KG1 (cell line): ENCODE measurements at regions not wholly inside any gene's neighbourhood (a gene's known extent, or its start where the extent isn't known, plus 50 kb on each side); places are given as distances from the start of the nearest gene placed in this dataset.

Experiments
- DNase-seq: peaks from one replicate; lab custom pipeline; 2025; lab: John Stamatoyannopoulos, UW

DNA sequence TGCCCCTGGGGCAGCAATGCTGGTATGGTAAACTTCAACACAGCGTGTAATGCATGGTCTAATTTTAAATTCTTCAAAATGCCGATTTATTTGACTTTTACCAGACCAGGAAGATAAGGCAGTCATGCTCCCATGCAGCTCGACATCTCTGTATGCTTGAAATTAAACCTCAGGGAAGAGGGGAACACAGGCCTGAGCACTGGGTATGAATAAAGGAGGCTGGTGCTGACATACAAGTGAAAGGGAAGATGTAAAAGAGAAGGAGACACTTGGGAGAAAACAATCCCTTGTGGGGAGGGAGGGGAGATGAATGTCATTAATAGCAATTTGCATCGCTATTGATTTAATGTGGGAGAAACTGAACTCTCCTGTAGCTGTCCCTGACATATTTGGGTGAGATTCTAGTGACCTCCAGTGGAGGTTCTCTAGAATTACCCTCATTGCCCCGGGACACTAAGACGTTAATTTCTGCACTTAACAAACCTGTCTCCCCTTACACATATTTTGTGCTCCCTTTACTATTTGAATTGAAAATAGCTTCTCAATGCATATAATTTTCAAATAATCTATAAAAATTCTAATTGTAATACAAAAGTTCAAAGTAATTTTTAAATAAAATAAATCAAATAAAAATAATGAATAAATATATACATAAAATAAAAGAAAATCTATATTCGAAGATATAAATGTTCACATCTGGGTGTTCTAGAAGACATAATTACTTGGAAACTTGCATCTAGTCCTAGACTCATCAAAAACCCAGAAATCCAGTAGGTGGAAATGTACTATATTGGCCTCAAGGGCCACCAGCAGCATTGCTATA, 283.1 kb downstream of the LMX1A start:
- no peak for DNase-seq

DNA sequence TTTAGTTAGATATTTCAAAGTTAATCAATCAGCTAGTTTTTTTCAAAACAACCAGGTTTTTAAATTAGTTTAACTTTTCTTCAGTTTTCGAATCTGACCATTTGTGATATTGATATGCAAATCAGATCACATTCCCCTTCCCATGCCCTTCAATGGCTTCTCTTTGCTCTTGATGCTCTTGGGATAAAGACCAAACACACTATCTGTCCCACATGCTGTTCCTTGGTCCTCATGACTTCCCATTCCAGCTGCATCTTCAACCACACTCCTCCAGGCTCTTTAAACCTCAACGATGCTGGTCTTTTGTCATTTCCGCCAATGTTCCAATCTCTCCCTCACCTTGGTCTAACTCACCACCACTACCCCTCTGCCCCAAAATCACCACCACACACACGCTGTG, 285.8 kb downstream of the LMX1A start:
- DNase-seq, result no peak

DNA sequence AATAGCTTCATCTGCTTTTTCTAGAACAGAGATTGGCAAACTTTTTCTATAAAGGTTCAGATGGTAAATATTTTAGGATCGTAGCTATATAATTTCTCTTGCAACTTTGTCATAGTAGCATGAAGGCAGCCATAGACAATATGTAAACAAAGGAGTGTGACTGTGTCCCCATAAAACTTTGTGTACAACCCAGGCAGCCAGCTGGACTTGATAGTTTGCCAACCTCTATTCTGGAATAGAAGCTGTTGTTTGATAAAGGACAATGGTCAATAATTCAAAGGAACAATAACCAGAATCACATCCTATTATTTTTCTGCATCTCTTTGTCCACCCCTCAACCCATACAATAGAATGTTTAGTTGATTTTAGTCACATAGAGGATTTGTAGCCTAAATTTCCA, 286.7 kb downstream of the LMX1A start:
- DNase-seq, result no peak

DNA sequence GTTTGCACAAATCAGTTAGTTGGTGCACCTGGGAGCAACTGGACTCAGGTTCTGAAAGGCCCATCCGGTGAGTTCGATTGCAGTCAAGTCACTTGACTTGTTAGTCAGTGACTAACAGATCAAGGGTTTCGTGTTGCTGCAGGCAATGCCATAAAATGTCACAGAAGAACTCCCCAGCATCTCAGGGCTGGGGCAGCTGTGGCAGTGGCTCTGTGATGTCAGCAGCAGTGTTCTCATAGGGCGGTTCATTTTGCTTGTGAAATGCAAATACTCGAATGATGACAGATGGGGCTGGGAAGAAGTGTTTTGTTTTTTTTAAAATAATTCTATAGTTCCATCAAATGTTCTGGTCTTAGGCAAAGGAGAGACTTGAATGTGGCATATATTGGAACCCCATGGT, 287.8 kb downstream of the LMX1A start:
- no peak for DNase-seq

DNA sequence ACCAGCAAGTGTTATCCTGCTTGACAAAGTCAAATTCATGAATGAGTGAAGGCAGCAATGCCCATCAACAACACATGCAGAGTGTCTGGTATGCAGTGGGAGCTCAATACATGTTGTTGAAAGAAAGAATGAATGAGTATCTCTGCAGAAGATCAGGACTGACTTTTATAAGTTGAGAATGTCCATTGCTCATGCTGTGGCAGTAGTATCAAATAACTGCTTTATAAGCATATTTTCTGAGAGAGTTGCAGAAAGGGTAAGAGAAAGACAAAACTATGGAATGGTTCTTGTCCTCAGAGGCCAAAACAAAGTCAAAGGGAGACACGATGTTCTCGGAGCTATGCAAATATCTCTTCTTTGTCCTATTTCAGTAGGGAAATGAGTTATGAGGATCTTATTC, 288.7 kb downstream of the LMX1A start:
- no peak for DNase-seq

DNA sequence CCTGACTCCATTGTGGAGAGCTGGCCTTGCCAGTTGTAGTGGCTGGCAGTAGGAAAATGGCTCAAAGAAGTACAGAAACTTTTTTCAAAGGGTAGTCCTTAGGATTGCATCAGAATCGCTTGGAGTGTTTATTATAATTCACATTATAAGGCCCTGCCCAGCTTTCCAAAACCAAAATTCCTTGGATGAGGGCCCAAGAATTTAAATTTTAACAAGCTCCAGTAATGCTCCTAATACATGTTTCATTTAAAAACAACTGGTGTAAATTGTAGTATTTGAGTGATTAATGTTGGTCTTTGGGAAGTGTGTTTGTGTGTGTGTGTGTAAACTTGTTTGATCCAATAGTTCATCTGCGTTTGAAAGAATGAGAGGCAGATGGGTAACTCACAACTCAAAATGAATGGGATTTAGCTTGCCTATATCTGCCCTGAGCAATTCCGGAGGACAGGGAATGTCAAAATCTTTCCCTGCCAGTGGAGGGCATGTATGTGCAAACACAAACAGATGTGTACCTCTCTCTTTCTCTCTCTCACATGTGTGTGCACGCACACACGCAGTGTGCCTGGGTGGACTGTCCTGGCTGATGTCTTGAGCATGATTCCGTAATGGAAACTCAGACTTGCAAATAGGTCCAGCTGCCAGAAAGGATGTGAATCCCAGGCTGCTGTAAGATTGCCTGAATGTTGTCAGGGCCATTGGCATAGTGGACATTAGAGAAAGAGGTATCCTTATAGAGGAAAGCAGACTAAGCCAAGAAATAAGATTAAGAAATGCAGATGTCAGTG, 293.1 kb downstream of the LMX1A start:
- DNase-seq, result no peak

DNA sequence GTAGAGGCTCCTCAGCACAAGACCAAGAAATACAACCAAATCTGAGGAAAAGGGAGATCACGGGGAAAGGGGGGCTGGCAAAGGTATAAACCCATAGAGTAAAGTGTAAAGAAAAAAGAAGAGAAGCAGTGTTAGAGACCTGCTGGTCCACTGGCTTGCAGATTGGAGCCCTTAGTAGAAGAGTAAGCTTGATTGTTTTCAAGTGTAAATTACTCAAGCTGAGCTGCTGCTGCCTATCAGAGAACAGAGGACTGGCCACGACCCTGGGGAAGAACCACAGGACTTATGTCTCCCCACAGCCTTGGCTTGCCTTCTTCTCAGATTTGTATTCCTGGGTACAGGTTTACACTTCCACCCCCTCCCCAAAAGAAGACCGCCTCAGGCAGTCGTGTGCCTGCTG, 294.2 kb downstream of the LMX1A start:
- DNase-seq, result no peak

DNA sequence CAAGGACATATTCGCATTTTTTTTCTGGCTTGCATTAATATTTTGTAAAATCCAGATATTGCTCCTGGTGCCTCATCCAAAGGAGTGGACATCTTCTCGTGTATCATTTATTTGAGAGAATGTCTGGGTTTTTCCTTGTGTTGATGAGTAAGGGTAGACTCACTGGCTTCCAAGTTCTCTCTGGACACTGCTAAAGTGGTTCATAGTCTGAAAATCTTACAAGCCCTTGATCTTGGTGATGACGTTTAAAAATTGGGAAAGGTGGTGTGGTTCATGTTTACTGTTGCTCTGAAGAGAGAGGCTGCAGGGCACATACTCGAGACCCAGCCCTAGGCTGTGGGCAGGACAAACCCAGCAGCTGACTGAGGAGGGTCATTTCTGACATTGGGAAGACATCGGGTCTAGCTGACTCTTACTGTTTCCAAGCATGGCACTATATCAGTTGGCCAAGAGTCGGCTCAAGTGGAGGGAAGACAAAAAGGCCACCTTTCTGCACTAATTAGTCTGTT, 296.2 kb downstream of the LMX1A start:
- no peak for DNase-seq

DNA sequence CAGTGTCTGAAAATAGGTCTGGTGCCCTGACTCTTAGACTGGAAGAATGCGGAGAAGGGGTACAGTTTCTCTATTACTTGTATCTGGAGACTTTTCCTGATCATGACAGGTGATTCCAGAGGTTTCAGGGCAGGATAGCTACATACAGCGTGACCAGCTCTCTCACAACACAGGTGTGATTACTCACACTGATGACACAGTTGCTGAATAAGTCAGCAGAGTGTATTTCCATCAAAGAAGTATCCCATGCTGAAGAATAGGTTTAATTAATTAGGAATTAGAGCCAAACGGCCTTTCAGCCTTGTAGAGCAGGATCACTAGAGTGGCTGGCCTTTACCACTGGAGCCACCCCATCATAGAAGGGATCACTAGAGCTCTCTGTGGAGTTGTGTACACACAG, 298.6 kb downstream of the LMX1A start:
- no peak for DNase-seq

DNA sequence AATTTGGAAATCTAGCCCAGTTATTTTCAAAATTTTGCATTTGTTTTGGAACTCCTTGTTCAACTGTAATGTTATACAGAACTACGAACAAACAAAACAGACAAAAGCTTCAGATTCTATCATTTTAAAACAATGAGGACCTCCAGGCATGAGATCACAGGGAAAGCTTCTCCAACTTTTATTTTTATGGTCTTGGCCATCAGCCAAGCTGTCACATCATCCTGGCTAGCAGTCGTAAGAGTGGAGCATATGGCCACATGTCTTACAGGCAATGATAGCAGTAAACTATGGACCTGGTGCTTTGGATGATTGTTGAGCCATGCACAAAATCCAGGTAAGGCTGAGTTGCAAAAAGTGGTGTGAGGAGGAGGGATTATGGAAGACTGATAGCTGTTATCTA, 299.6 kb downstream of the LMX1A start:
- DNase-seq, result no peak

DNA sequence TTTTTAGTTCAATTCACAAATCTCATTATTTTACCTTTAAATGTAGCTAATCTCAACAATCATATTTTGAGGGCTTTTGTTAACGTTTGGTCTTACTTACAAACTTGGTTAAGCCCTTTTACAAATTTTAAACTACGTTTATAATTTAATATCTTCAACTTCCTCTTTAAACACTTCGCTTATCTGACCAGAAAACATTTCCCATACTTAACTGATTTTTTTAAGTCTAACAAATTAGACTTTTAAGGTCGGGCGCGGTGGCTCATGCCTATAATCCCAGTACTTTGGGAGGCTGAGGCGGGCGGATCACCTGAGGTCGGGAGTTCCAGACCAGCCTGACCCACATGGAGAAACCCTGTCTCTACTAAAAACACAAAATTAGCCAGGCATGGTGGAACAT, 300.9 kb downstream of the LMX1A start:
- no peak for DNase-seq

DNA sequence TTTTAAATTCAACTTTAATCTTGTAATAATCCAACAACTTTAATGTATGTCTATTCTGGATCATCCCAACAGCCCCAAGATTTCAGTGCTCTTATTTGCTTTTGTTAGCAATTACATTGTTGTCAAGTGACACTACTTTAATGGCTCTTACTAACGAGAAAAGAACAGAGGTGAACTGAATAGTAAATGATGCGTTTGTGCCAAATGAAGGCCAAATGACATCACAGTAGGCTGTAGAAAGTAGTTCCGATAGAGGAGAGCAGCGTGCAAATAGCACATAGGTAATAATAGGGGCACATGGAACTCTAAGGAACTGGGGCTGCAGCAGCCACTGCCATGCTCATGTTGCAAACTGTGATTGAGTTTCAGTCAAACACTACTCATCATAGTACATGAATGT, 301.9 kb downstream of the LMX1A start:
- no peak for DNase-seq

DNA sequence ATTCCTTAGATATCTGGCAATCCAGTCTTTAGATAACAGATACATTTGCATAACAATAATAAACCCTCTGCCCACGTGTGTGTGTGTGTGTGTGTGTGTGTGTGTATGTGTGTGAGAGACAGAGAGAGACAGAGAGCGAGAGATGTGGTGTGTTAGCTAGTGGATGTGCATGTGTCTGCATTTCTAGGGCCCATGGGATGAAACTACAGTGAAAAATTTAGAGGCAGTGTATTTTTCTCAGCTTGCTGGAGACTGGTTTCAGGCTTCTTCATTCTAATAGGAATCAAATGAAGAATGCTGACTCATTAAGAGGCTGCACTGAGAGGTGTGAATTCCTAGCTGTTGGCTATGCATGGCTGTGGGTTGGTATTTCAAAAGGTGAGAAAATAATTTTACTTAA, 303.2 kb downstream of the LMX1A start:
- DNase-seq, result no peak

DNA sequence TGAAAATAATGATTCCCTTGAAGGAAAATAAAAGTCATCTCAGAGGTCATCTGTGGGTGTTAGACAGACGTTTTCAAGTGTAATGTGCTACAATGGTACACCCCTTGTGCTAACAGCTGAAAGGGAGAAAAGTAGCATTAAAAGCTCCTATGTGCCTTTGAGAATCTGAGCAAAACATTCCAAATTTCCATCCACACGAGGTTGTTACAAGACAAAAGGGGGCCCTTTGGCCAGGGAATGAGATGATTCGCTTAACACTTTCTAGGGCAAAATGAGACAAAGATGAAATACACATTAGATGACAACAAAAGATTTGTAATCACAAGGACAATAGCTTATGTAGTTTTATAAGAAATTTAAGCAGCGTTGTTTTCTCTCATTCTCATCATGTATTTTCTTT, 303.6 kb downstream of the LMX1A start:
- DNase-seq, result no peak

DNA sequence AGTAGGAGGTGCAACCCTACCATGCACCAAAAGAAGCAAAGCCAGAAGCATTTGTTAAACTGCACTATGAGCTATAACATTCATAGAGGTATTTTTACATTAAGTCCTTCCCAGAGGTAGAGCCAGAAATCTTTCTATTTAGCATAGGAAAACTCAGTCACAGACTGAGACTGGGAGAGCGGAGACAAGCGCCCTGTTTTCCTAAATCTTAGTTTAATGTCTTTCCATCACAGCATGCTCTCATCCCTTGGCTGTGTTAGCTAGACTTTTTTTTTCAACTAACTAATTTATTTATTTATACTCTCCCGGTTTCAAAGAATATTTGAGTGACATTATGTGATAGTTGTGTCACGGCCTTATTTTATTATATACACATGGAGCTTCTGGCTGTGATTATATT, 304.1 kb downstream of the LMX1A start:
- DNase-seq, result no peak

DNA sequence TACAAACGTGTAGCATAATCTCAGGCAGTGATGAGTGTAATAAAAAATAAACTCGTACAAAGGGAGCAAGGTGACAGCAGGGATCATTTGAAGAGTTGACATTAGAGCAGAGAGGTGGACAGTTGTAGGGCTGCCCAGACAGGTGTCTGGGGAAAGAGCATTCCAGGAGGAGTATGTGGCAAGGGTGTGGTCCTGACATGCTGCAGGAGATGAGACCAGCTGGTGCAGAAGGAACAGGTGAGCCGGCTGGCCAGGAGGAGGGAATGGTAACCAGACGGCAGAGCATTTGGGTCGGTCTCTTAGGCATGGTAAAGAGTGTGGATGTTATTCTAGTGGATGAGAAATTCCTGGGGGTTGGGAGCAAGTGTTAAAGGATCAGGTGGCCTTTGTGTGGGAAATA, 306.3 kb downstream of the LMX1A start:
- DNase-seq, result no peak

DNA sequence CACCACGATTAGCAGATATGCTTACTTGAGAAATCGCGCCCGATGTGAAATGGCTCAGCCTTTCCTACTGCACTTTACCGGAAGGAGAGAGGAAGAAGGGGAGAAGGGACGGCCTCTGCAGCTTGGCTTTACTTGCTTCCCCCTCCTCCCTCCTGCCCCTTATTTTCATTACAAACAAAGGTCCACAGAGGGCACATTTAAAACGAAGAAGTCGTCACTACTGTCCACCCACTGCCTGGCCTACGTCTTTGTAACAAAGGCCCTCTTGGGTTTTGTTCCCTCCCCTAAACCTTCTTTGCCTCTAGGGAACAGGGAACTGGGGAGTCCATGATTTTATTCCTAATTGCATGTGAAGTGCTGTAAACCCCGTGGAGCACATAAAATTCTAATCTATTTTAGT, 308.5 kb downstream of the LMX1A start:
- DNase-seq, result no peak

DNA sequence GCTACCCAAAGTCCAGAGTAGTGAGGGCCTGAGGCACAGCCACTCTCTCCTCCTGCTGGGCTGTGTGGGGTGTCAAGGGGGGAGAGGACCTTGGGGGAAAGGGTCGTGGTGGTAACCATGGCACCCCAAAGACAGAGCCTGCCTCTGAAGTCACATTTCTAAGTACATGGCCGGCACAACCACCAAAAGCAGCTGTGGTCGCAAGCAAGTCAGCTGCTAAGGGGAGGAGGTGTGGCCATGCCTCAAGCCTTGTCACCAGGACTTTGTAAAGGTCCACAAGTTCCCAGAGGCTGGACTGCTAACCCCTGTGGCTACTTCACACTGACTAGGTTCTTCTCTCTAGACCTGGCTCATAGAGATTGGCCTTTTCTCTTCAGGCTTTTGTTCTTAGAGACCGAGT, 310.6 kb downstream of the LMX1A start:
- no peak for DNase-seq

DNA sequence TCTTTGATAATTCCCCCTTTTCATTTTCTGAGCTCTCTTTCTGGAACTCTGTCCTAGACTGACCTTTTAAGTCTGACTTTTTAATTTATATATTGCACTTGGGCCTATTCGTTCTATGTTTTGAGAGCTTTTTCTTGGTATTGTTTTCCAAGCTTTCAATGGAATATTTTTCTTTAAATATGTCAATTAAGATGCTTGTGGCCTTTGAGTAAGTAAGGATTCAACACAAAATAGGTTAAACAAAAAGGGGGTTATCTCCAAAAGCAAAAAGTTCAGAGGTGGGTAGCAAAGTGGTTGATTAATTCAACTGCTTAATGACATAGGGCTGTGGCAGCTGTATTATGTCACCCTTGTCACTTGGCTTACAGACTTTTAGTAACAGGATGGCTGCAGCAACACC, 315.9 kb downstream of the LMX1A start:
- DNase-seq, result no peak

DNA sequence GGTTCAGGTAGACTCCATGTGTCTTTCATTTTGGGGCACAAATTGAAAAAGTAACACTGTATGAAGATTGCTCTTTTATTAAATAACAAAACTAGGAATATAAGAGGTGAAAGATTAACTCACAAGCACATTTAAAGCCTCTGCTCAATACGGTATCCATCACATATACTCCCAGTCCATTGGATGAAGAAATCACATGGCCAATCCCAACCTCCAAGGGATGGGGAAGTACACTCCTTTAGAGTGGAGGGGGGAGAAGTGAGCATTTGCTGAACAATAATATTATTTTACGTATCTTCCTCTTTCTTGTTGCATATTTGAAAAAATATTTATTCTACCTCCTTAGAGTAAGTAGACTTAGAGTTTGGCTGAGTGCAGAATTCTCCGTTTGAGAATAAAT, 316.5 kb downstream of the LMX1A start:
- no peak for DNase-seq

DNA sequence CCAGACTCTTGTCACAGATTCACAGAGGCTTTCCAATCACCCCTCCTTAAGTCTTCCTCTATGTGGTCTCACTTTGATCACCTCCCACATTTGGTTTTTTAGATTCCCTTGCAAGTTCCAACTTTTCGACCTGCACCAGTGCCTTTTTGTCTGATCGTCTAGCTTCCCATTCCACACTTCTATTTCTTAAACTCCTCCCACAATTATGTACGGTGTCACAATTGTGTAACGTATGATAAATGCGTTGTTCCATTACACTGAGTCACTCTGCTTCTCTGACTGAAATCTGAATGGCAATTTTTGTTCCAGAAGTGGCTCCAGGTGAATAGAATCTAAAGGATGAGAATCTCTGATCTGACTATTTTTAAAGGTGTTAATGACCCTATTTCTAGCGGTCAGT, 320.1 kb downstream of the LMX1A start:
- no peak for DNase-seq

DNA sequence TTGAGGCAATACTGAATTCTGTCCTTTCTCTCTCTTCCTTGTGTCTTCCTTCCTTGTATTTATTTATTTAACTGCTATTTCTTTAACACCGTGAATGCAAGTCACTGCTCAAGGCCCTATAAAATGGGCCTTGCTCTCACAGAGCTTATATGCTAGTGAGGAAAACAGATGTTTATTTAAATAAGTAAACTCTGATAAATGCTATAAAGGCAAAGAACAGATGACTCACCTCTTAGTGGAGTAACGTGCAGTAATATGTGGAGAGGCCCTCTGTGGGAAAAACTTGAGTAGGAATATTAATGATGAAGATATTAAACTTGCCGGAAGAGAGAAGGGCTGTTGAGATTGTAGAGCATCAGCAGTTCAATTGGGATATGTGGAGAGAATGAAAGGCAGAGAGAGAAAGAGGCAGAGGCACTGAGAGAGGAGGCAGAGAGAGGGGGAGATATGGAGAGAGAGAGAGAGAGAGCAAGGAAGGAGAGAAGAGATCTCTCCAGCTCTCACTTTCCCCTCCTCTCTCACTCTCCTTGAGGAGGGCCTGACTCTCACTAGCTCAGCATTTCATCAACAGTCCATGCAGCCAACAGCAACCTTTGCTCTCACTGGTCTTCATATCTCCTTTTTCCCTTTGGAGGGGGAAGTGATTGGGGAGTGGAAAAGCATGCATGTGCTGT, 322.2 kb downstream of the LMX1A start:
- no peak for DNase-seq

DNA sequence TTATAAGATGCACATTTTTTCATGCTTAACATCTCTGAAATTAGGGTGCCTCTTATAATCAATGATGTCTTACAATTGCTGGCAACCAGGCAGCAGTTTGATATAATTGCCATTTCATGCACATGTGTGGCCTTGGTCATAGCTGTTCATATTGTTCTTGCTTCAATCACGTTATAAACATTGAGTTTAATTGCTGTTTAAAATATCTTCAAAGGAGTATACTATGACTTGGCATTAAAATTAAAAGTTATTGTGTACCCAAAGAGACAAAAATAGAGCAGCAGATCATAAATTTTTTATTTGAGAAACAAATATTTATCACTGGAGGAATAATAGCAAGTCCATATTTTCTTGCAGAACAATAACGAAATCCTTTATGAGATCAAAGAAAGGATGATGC, 325.5 kb downstream of the LMX1A start:
- DNase-seq, result no peak
